Endothelial cell of umbilical vein (primary cell): ENCODE measurements at regions not wholly inside any gene's neighbourhood (a gene's known extent, or its start where the extent isn't known, plus 50 kb on each side); places are given as distances from the start of the nearest gene placed in this dataset.

Source experiments
- BruUV-seq: library from RNA; stranded (reverse); fragments of 400-500 nt; replicated peaks from 2 replicates; lab custom pipeline; 2021; lab: Mats Ljungman, UMichigan
- CTCF ChIA-PET: fragments of 300-600, 350-600 bp; sonication (Branson Sonifier 250); formaldehyde crosslinking; loops from one replicate; lab custom pipeline; 2021; ENCODE audit warnings: antibody characterized with exemption, inconsistent platforms; lab: Charles Lee
- POLR2A ChIA-PET: fragments of 300-600, 350-600 bp; sonication (Branson Sonifier 250); formaldehyde crosslinking; loops from one replicate; lab custom pipeline; 2021; ENCODE audit warnings: antibody characterized with exemption, inconsistent platforms; lab: Charles Lee
- DNase-seq: peaks from one replicate; pipeline ENCODE4 v3.0.0-alpha.2; 2011; ENCODE audit warnings: low read depth, low spot score
- FAIRE-seq: peaks from 2 replicates; lab custom pipeline; 2011; peaks lifted over from hg19 to GRCh38; lab: Jason Lieb, UNC
- H2AFZ ChIP-seq: 2 replicates; pipeline ENCODE4 v1.6.0; 2012; ENCODE audit warnings: low read depth, low read length, control low read depth, inconsistent platforms
- H3K27ac ChIP-seq: 2 replicates; pipeline ENCODE4 v1.5.1; 2011; ENCODE audit warnings: low read depth, mild to moderate bottlenecking, control low read depth, low read length, moderate library complexity; ENCODE audit not compliant: insufficient read depth
- H3K27me3 ChIP-seq, 2 experiments: 2 replicates each; pipeline versions ENCODE4 v1.6.0 to v1.6.1; 2011; ENCODE audit warnings: low read length in 2 of 2, mixed read lengths in 1 of 2; ENCODE audit not compliant: control insufficient read depth in 2 of 2, insufficient read depth in 2 of 2
- H3K36me3 ChIP-seq, 2 experiments: 2 replicates in 1 of 2; 3 replicates in 1 of 2; pipeline ENCODE4 v1.5.1; 2011; ENCODE audit warnings: low read length in 2 of 2, mild to moderate bottlenecking in 1 of 2, moderate library complexity in 1 of 2; ENCODE audit not compliant: control insufficient read depth in 2 of 2, insufficient read depth in 2 of 2; ENCODE audit errors: extremely low read depth in 1 of 2
- H3K4me1 ChIP-seq: 3 replicates; pipeline ENCODE4 v1.5.1; 2011; ENCODE audit warnings: mild to moderate bottlenecking, low read length; ENCODE audit not compliant: control insufficient read depth, insufficient read depth; ENCODE audit errors: extremely low read depth
- H3K4me2 ChIP-seq: 2 replicates; pipeline ENCODE4 v1.6.1; 2011; ENCODE audit warnings: low read length, control low read depth, mixed read lengths; ENCODE audit not compliant: insufficient read depth
- H3K4me3 ChIP-seq, 3 experiments: fragments of 200-600 bp in 1 of 3; sonication (generic), shearing (Covaris generic) in 1 of 3; replicated peaks in 1 of 3; 2 replicates each; pipeline ENCODE4 v1.5.1; 2011 to 2016; ENCODE audit warnings: control low read depth in 3 of 3, low read length in 3 of 3, mild to moderate bottlenecking in 2 of 3, inconsistent platforms in 1 of 3, low read depth in 1 of 3, moderate library complexity in 1 of 3; ENCODE audit not compliant: insufficient read depth in 1 of 3
- H3K79me2 ChIP-seq: 2 replicates; pipeline ENCODE4 v1.6.0; 2012; ENCODE audit warnings: low read length, inconsistent platforms; ENCODE audit not compliant: control insufficient read depth, insufficient read depth
- H3K9ac ChIP-seq: replicated peaks from 2 replicates; pipeline ENCODE3; 2011; ENCODE audit warnings: low read length, control low read depth; ENCODE audit not compliant: insufficient read depth; ENCODE audit errors: extremely low read depth
- H3K9me1 ChIP-seq: replicated peaks from 3 replicates; pipeline ENCODE4 v1.6.0; 2011; ENCODE audit warnings: mild to moderate bottlenecking, low read length; ENCODE audit not compliant: control insufficient read depth, insufficient read depth; ENCODE audit errors: extremely low read depth
- H3K9me3 ChIP-seq: replicated peaks from 2 replicates; pipeline ENCODE4 v1.5.1; 2012; ENCODE audit warnings: low read length, inconsistent platforms; ENCODE audit not compliant: control insufficient read depth, insufficient read depth
- H4K20me1 ChIP-seq: replicated peaks from 2 replicates; pipeline ENCODE3; 2011; ENCODE audit warnings: mild to moderate bottlenecking, low read length; ENCODE audit not compliant: control insufficient read depth, insufficient read depth; ENCODE audit errors: extremely low read depth
- EZH2 ChIP-seq: IDR thresholded peaks from 2 replicates; pipeline ENCODE4 v1.6.1; 2012; ENCODE audit warnings: borderline replicate concordance, low read depth, mild to moderate bottlenecking, moderate library complexity, low read length, inconsistent platforms; ENCODE audit not compliant: severe bottlenecking
- FOS ChIP-seq: IDR thresholded peaks from 2 replicates; pipeline ENCODE4 v1.6.1; 2011; ENCODE audit warnings: mild to moderate bottlenecking, low read length, moderate library complexity, borderline replicate concordance; ENCODE audit not compliant: insufficient read depth
- GATA2 ChIP-seq: IDR thresholded peaks from 2 replicates; pipeline ENCODE4 v1.7.0; 2011; ENCODE audit warnings: low read depth, mild to moderate bottlenecking, moderate library complexity, mixed read lengths, low read length; ENCODE audit not compliant: insufficient read length, insufficient read depth
- JUN ChIP-seq: IDR thresholded peaks from 2 replicates; pipeline ENCODE4 v1.6.1; 2011; ENCODE audit warnings: borderline replicate concordance, low read depth; ENCODE audit not compliant: insufficient read length, insufficient read depth
- MAX ChIP-seq: IDR thresholded peaks from 2 replicates; pipeline ENCODE4 v1.6.1; 2011; ENCODE audit not compliant: insufficient read depth, insufficient read length
- MYC ChIP-seq: IDR thresholded peaks from one replicate; pipeline ENCODE4 v1.6.1; 2011; ENCODE audit warnings: mild to moderate bottlenecking, low read depth, low read length
- POLR2A ChIP-seq: IDR thresholded peaks from 2 replicates; pipeline ENCODE4 v1.6.1; 2012; ENCODE audit warnings: low read depth, mild to moderate bottlenecking, control low read depth, low read length
- POLR2AphosphoS5 ChIP-seq: IDR thresholded peaks from 2 replicates; pipeline ENCODE4 v1.6.1; 2012; ENCODE audit warnings: low read depth, mild to moderate bottlenecking, control low read depth, low read length, moderate library complexity; ENCODE audit not compliant: insufficient read depth
- dilution Hi-C: fragments of 300-500 bp; cut with MboI; formaldehyde crosslinking; loops from one replicate; pipeline ENCODE4 v1.15.0; 2019; ENCODE audit warnings: low sequenced_read_pairs; ENCODE audit not compliant: extremely low pct_ligation_motif_present
- intact Hi-C: fragments of 100-400 bp; cut with micrococcal nuclease; formaldehyde crosslinking; loops from one replicate; pipeline ENCODE4 v1.10.0; 2022
- TF ChIP-seq, protein P1 (sequence below), 2 donors: IDR thresholded peaks; 1 replicate in 1 of 2; 2 replicates in 1 of 2; pipeline ENCODE4 v1.5.1; 2011; ENCODE audit warnings: low read length in 2 of 2, mild to moderate bottlenecking in 2 of 2, moderate library complexity in 2 of 2, control low read depth in 1 of 2, inconsistent platforms in 1 of 2, low read depth in 1 of 2; ENCODE audit not compliant: insufficient read depth in 1 of 2; ENCODE audit errors: extremely low read depth in 1 of 2

- H3K4me3 ChIP-seq: no peak overlapping the region
- no peaks in the 10 kb centered on the region for H4K20me1 ChIP-seq
- intact Hi-C loops (no loop called here), dilution Hi-C loops (no loop called here)
- H3K27me3 ChIP-seq: no peaks in the 10 kb centered on the region
- no peak overlapping the region for H3K9ac ChIP-seq
- H3K4me2 ChIP-seq: no peak overlapping the region
- H3K27ac ChIP-seq: no peak overlapping the region
- H3K36me3 ChIP-seq: no peaks in the 10 kb centered on the region
- ChIA-PET CTCF (no interaction called here), POLR2A (no interaction called here)
- TF ChIP-seq FOS (no peak), JUN (no peak), EZH2 (no peak), POLR2AphosphoS5 (no peak), MYC (no peak), GATA2 (no peak), MAX (no peak), POLR2A (no peak)
- TF ChIP-seq, protein P1, sequence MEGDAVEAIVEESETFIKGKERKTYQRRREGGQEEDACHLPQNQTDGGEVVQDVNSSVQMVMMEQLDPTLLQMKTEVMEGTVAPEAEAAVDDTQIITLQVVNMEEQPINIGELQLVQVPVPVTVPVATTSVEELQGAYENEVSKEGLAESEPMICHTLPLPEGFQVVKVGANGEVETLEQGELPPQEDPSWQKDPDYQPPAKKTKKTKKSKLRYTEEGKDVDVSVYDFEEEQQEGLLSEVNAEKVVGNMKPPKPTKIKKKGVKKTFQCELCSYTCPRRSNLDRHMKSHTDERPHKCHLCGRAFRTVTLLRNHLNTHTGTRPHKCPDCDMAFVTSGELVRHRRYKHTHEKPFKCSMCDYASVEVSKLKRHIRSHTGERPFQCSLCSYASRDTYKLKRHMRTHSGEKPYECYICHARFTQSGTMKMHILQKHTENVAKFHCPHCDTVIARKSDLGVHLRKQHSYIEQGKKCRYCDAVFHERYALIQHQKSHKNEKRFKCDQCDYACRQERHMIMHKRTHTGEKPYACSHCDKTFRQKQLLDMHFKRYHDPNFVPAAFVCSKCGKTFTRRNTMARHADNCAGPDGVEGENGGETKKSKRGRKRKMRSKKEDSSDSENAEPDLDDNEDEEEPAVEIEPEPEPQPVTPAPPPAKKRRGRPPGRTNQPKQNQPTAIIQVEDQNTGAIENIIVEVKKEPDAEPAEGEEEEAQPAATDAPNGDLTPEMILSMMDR (IDR thresholded peaks at IDR 0.05; ENCODE audit: extremely low read depth in 1 of 2, insufficient read depth in 1 of 2, low read depth in 1 of 2, low read length in 2 of 2): no peak
- H2AFZ ChIP-seq: no peak overlapping the region
- no peaks in the 10 kb centered on the region for H3K4me1 ChIP-seq
- no peaks in the 10 kb centered on the region for H3K79me2 ChIP-seq
- H3K9me3 ChIP-seq: no peaks in the 10 kb centered on the region
- FAIRE-seq (no peak), DNase-seq (no peak)
- BruUV-seq: no TSS peak
- H3K9me1 ChIP-seq: no peaks in the 10 kb centered on the region
These were observed 1927.3 kb downstream of the STIM2 start for GRCh38 chr4:28787947-28788346.
